Heart right ventricle (tissue), 16 donors: ENCODE measurements at regions not wholly inside any gene's neighbourhood (a gene's known extent, or its start where the extent isn't known, plus 50 kb on each side); places are given as distances from the start of the nearest gene placed in this dataset.
"Not testable (repeated sequence)": the region's sequence is repeated elsewhere in the genome, so short reads cannot be mapped to it uniquely, and the experiment has no call there.

Experiments
- ATAC-seq, 8 donors: fragments of 200-7000 bp; cut with Tn5 transposase; one replicate each; pipeline ENCODE4 v1.9.1; 2020; ENCODE audit warnings: mild to moderate bottlenecking in 8 of 8, moderate library complexity in 8 of 8, moderate number of reproducible peaks in 1 of 8
- DNase-seq, 2 donors: peaks; one replicate each; pipeline ENCODE4 v3.0.0-alpha.2; 2020
- H3K27ac ChIP-seq, 10 donors: fragments of 200-600 bp; sonication (generic) in 2 of 10; one replicate each; pipeline versions ENCODE4 v1.5.0 to v1.8.0; 2020 to 2022; ENCODE audit warnings: mild to moderate bottlenecking in 3 of 10
- H3K27me3 ChIP-seq, 7 donors: fragments of 200-600 bp; one replicate each; pipeline ENCODE4 v1.8.0; 2021 to 2022; ENCODE audit warnings: mild to moderate bottlenecking in 2 of 7
- H3K36me3 ChIP-seq, 9 donors: fragments of 200-600 bp; sonication (generic) in 1 of 9; one replicate each; pipeline versions ENCODE4 v1.5.0 to v1.8.0; 2020 to 2022; ENCODE audit warnings: mild to moderate bottlenecking in 2 of 9
- H3K4me1 ChIP-seq, 9 donors: fragments of 200-600 bp; sonication (generic) in 1 of 9; one replicate each; pipeline versions ENCODE4 v1.5.0 to v1.8.0; 2020 to 2022; ENCODE audit warnings: mild to moderate bottlenecking in 4 of 9
- H3K4me3 ChIP-seq, 10 donors: fragments of 200-600 bp; sonication (generic) in 2 of 10; one replicate each; pipeline versions ENCODE4 v1.5.0 to v1.8.0; 2020 to 2022; ENCODE audit warnings: mild to moderate bottlenecking in 7 of 10, moderate library complexity in 2 of 10
- H3K9me3 ChIP-seq, 11 donors: fragments of 200-600 bp in 10 of 11; sonication (generic) in 2 of 11; one replicate each; pipeline versions ENCODE4 v1.5.0 to v1.8.0; 2013 to 2022; ENCODE audit warnings: mild to moderate bottlenecking in 2 of 11, control low read depth in 1 of 11, moderate library complexity in 1 of 11
- WGBS, 2 donors: extraction: QIAGEN DNeasy Blood & Tissue Kit; methylation state at CpG; one replicate each; pipeline ENCODE4 v1.1.7; 2013; ENCODE audit warnings: inconsistent platforms in 1 of 2; 5-methylcytosine and 5-hydroxymethylcytosine counted together
- intact Hi-C, 10 donors: fragments of 100-400 bp; cut with DNase I; formaldehyde crosslinking; loops; one replicate each; pipeline versions ENCODE4 v1.11.1 to v1.14.2; 2022
- TF ChIP-seq, protein P1 (sequence below), 9 donors: fragments of 200-600 bp; sonication (generic) in 2 of 9; IDR thresholded peaks; one replicate each; pipeline versions ENCODE4 v1.5.0 to v1.8.0; 2021 to 2022; ENCODE audit warnings: antibody characterized with exemption in 9 of 9, mild to moderate bottlenecking in 5 of 9, moderate library complexity in 1 of 9
- donor health status: Arrhythmogenic right ventricular cardiomyopathy.
- donor health status: ischemic (EF 13 %, LVEDD 7.1; RV severe dilation, severe dysfunction).
- donor health status: healthy with polysubstance abuse.
- donor health status: DM: no; HTN: yes; CAD: no.
- donor health status: DM: no; HTN: no; CAD: no.
- donor health status: ischemic (EF 25% LVEDD 6.9; RV normal size, moderate dysfunction).
- donor health status: ischemic (EF 25% LVEDD 5.7; RV mildly dilated, moderate dysfunction).
- donor health status: healthy.
- donor health status: DM: yes; HTN: yes; CAD: no.
- donor health status: Ischemic cardiomyopathy.
- donor health status: ischemic (EF 35%, LVEDD 5.7; RV mildly dilated, moderate dysfunction).
- donor health status: nonischemic (EF 11% LVEDD 7.7; RV severe dilation, severe dysfunction).
- donor health status: DM: yes; HTN: yes; CAD: no.
- donor health status: PGD.
- donor health status: ischemic (EF 29% LVEDD 5.4; RV normal size, mild dysfunction).
- donor health status: nonischemic (EF 23%, LVEDD 6.1; RV moderate dilation, normal function).

DNA sequence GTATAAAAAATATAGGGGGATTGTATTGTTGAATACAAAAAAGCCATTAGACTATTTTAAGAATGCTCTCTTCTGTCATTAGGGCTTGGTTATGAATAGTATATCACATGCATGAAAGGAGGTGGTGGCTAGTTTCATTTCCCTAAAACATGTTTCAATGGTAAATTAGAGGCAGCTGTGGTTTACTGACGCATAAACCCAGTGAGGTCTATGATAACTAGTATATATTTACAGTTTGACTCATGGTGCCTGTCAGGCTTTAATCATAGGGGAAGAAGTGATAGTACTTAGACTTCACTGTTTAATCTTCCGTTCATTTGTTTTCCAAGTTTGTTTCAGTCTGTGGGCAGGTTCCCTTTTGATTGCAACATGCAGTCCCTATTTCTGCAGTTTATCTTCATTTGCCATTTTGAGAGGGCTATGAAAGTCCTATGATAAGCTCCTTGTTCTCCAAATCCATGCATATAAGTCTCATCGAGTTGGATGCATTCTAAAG, 55.1 kb upstream of the MAP4K3 start:
- TF ChIP-seq, protein P1, sequence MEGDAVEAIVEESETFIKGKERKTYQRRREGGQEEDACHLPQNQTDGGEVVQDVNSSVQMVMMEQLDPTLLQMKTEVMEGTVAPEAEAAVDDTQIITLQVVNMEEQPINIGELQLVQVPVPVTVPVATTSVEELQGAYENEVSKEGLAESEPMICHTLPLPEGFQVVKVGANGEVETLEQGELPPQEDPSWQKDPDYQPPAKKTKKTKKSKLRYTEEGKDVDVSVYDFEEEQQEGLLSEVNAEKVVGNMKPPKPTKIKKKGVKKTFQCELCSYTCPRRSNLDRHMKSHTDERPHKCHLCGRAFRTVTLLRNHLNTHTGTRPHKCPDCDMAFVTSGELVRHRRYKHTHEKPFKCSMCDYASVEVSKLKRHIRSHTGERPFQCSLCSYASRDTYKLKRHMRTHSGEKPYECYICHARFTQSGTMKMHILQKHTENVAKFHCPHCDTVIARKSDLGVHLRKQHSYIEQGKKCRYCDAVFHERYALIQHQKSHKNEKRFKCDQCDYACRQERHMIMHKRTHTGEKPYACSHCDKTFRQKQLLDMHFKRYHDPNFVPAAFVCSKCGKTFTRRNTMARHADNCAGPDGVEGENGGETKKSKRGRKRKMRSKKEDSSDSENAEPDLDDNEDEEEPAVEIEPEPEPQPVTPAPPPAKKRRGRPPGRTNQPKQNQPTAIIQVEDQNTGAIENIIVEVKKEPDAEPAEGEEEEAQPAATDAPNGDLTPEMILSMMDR (IDR thresholded peaks at IDR 0.05) = no peak
- 31 to 38% methylated on average over 3 of the region's 3 CpGs for WGBS, 2 donors
- intact Hi-C loops = no loop called here
- H3K4me3 ChIP-seq = no peak overlapping the region
- ATAC-seq = peak; percentile 37 to 92 (median 73)
- no peaks in the 10 kb centered on the region for H3K9me3 ChIP-seq
- peaks cover 0 to 62% (median 27%) of the 10 kb centered on the region in 9 donors for H3K4me1 ChIP-seq
- DNase-seq = no peak
- H3K27ac ChIP-seq = peak overlapping the region in 9 of 10 donors; percentile 11 to 85 (median 64)
- H3K27me3 ChIP-seq = no peaks in the 10 kb centered on the region
- H3K36me3 ChIP-seq = no peaks in the 10 kb centered on the region

DNA sequence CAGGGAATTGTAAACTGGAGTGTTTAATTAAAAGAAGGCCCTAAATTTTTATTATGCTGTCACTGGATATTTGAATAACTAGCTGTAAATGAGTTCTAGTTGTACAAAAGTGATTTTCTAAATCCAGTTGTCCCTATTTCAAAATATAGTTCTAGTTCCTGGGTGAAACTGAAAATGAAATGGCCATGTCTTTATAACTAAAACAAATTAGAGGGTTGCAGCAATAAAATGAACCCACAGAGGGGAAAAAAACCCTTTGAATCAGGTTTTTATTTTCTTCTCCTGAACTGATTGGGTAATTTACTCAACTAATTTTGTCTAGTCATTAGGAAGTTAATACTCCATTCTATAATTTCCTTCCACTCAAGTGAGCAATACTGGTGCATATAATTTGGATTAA, 55.6 kb upstream of the MAP4K3 start:
- Histone ChIP-seq H3K27ac (peak overlapping the region in 9 of 10 donors; percentile 11 to 85 (median 60)), H3K4me1 (peaks cover 0 to 62% (median 33%) of the 10 kb centered on the region in 9 donors), H3K9me3 (no peaks in the 10 kb centered on the region), H3K4me3 (no peak overlapping the region), H3K27me3 (no peaks in the 10 kb centered on the region), H3K36me3 (no peaks in the 10 kb centered on the region)
- DNase-seq (no peak), ATAC-seq (no peak)
- TF ChIP-seq, protein P1 (IDR thresholded peaks at IDR 0.05) = no peak
- intact Hi-C loops = no loop called here

DNA sequence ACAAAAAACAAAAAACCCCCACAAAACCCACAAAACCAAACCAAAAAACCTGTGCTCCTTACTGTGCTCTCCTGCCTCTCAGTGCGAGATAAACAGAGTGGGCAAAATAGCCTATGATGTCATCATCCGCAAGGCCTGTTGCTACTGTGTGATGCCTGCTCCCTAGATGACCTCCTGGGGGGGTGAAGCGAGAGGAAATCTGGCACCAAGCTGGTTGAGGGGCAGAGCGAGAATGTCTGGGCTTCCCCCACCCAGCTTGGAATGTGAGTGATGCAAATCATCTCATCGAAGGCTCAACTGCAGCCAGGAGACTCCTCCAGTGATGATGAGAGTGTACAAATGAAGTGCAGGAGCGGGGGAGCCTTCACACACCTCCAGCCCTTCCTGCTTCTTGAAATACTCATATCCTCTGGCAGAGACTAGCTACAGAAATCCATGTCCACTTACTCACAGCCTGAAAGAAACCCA, 57.7 kb upstream of the MAP4K3 start:
- Histone ChIP-seq H3K9me3 (no peaks in the 10 kb centered on the region), H3K27ac (peak overlapping the region in 9 of 10 donors; percentile 34 to 80 (median 64)), H3K27me3 (no peaks in the 10 kb centered on the region), H3K36me3 (no peaks in the 10 kb centered on the region), H3K4me1 (peaks cover 0 to 66% (median 50%) of the 10 kb centered on the region in 9 donors), H3K4me3 (no peak overlapping the region)
- 26 to 44% methylated on average over 6 of the region's 6 CpGs for WGBS, 2 donors
- intact Hi-C loops = loop anchor here in 2 of 10 donors (5.0 kb wide), 2 partner anchors 58 to 113 kb away; partner anchors contain the start of gene MAP4K3 (in 2 of the 2)
- ATAC-seq = peak; percentile 26 to 85 (median 68)
- TF ChIP-seq, protein P1 (IDR thresholded peaks at IDR 0.05) = no peak
- DNase-seq = peak in 1 of 2 donors; percentile 50

- peak in 1 of 2 donors; percentile 43 for DNase-seq
Observed at GRCh38 chr2:39497082-39497801, 60.2 kb upstream of the MAP4K3 start.

DNA sequence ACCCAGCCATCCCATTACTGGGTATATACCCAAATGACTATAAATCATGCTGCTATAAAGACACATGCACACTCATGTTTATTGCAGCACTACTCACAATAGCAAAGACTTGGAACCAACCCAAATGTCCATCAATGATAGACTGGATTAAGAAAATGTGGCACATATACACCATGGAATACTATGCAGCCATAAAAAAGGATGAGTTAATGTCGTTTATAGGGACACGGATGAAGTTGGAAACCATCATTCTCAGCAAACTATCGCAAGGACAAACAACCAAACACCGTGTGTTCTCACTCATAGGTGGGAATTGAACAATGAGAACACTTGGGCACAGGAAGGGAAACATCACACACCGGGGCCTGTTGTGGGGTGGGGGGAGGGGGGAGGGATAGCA, 61.1 kb upstream of the MAP4K3 start:
- H3K9me3 ChIP-seq, H3K36me3 ChIP-seq, H3K4me3 ChIP-seq, DNase-seq, ATAC-seq, H3K27me3 ChIP-seq: not testable (repeated sequence)
- Histone ChIP-seq H3K27ac (peak overlapping the region in 4 of 10 donors; percentile 21 to 73 (median 66)), H3K4me1 (peaks cover 2 to 65% (median 44%) of the 10 kb centered on the region in 9 donors)
- WGBS, 2 donors = 82 to 92% methylated on average over 5 of the region's 5 CpGs
- intact Hi-C loops = loop anchor here in 2 of 10 donors (5.0 kb wide), 2 partner anchors 61 to 116 kb away; partner anchors contain the start of gene MAP4K3 (in 2 of the 2)

More at GRCh38 chr2:39497082-39497801, 60.2 kb upstream of the MAP4K3 start:
- Histone ChIP-seq H3K36me3 (no peaks in the 10 kb centered on the region), H3K4me3 (no peak overlapping the region), H3K9me3 (no peaks in the 10 kb centered on the region), H3K27ac (peak overlapping the region in 9 of 10 donors; percentile 20 to 73 (median 41)), H3K4me1 (peaks cover 2 to 75% (median 53%) of the 10 kb centered on the region in 9 donors), H3K27me3 (no peaks in the 10 kb centered on the region)
- TF ChIP-seq, protein P1 (IDR thresholded peaks at IDR 0.05) = no peak
- WGBS, 2 donors = 61 to 76% methylated on average over 3 of the region's 3 CpGs
- peak in 7 of 8 donors; percentile 20 to 74 (median 56) for ATAC-seq
- intact Hi-C loops = loop anchor here in 2 of 10 donors (5.0 kb wide), 2 partner anchors 60 to 115 kb away; partner anchors contain the start of gene MAP4K3 (in 2 of the 2)
